HG02852 (cell line): ENCODE measurements at regions not wholly inside any gene's neighbourhood (a gene's known extent, or its start where the extent isn't known, plus 50 kb on each side); places are given as distances from the start of the nearest gene placed in this dataset.

Experiments
- ATAC-seq: cut with Tn5 transposase; IDR thresholded peaks from one replicate; pipeline ENCODE4 v1.9.1; 2021; ENCODE audit warnings: mild to moderate bottlenecking, moderate library complexity; ENCODE audit not compliant: unreplicated experiment

GRCh38 chr10:6781133-6781770 lies 201.2 kb upstream of the PRKCQ start:
- no peak for ATAC-seq

GRCh38 chr10:6780008-6780677 lies 200.1 kb upstream of the PRKCQ start:
- no peak for ATAC-seq

- no peak for ATAC-seq
These were observed 199.1 kb upstream of the PRKCQ start for GRCh38 chr10:6778992-6779701.

GRCh38 chr10:6776170-6776569 lies 196.1 kb upstream of the PRKCQ start:
- ATAC-seq = no peak

- no peak for ATAC-seq
These were observed 194.3 kb upstream of the PRKCQ start for GRCh38 chr10:6774406-6774805.

- ATAC-seq = no peak
These were observed 191.3 kb upstream of the PRKCQ start for GRCh38 chr10:6771331-6771730.

GRCh38 chr10:6770846-6771245 lies 190.8 kb upstream of the PRKCQ start:
- no peak for ATAC-seq

- ATAC-seq = no peak
These were observed 189.8 kb upstream of the PRKCQ start for GRCh38 chr10:6769704-6770417.

GRCh38 chr10:6766131-6766801 lies 186.2 kb upstream of the PRKCQ start:
- ATAC-seq = no peak

GRCh38 chr10:6763423-6763822 lies 183.3 kb upstream of the PRKCQ start:
- no peak for ATAC-seq

- ATAC-seq = no peak
These were observed 182.9 kb upstream of the PRKCQ start for GRCh38 chr10:6763001-6763400.

GRCh38 chr10:6759961-6760360 lies 179.9 kb upstream of the PRKCQ start:
- no peak for ATAC-seq

- ATAC-seq = no peak
These were observed 177.1 kb upstream of the PRKCQ start for GRCh38 chr10:6757158-6757557.

- ATAC-seq = no peak
These were observed 176.6 kb upstream of the PRKCQ start for GRCh38 chr10:6756716-6757115.

- ATAC-seq = peak; percentile 59
These were observed 175.8 kb upstream of the PRKCQ start for GRCh38 chr10:6755781-6756460.

- ATAC-seq = no peak
These were observed 173.6 kb upstream of the PRKCQ start for GRCh38 chr10:6753644-6754043.

GRCh38 chr10:6751363-6751762 lies 171.3 kb upstream of the PRKCQ start:
- no peak for ATAC-seq

- ATAC-seq = no peak
These were observed 169.0 kb upstream of the PRKCQ start for GRCh38 chr10:6748981-6749635.

GRCh38 chr10:6748029-6748428 lies 168.0 kb upstream of the PRKCQ start:
- no peak for ATAC-seq

- no peak for ATAC-seq
These were observed 166.7 kb upstream of the PRKCQ start for GRCh38 chr10:6746782-6747181.
